Hepatocyte (in vitro differentiated cells): ENCODE measurements at regions not wholly inside any gene's neighbourhood (a gene's known extent, or its start where the extent isn't known, plus 50 kb on each side); places are given as distances from the start of the nearest gene placed in this dataset.
"Not testable (repeated sequence)": the region's sequence is repeated elsewhere in the genome, so short reads cannot be mapped to it uniquely, and the experiment has no call there.

Experiments used
- CTCF ChIP-seq: fragments of 200-600 bp; sonication (generic); IDR thresholded peaks from 2 replicates; pipeline ENCODE4 v1.5.1; 2016; ENCODE audit warnings: antibody characterized with exemption, mild to moderate bottlenecking; ENCODE audit not compliant: poor library complexity
- EZH2 ChIP-seq: fragments of 200-600 bp; sonication (generic); IDR thresholded peaks from 2 replicates; pipeline ENCODE4 v1.6.1; 2016; ENCODE audit warnings: antibody characterized with exemption, mild to moderate bottlenecking, borderline replicate concordance

- not testable (repeated sequence) for TF ChIP-seq CTCF, EZH2
Measured at GRCh38 chr12:46561769-46562624, 189.4 kb upstream of the SLC38A2 start.
